ENCODE measurements at regions not wholly inside any gene's neighbourhood (a gene's known extent, or its start where the extent isn't known, plus 50 kb on each side); places are given as distances from the start of the nearest gene placed in this dataset.

GRCh38 chr6:74587386-74587785 lies 618.5 kb downstream of the COL12A1 start:
- Histone ChIP-seq H3K4me1 (no peaks in the 10 kb centered on the region), H3K27me3 (no peaks in the 10 kb centered on the region), H3K4me3 (ENCODE audit: low read depth, low read length) (no peak overlapping the region), H3K9me3 (no peaks in the 10 kb centered on the region), H3K36me3 (no peaks in the 10 kb centered on the region)
- TF ChIP-seq CTCF (IDR thresholded peaks at IDR 0.05; ENCODE audit: low read depth, low read length): no peak
- DNase-seq: no peak

DNA sequence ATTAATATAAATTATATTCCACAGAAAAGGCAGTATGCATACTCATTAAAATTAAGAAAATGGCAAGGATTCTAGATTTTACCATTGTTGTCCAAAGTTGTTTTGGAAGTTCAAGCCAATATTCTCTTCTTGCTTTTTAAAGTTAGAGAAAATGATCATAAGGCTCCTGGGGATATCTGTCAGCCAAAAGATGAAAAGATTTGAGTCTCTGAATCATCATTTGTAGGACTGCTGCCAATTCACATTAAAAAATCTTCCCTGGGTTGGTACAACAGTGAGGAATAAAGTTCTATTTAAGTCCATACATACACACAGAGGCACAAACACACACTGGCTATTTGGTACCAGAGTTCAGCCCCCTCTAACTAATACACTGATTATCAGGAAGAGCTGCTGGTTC lies 620.1 kb downstream of the COL12A1 start:
- no peaks in the 10 kb centered on the region for H3K27me3 ChIP-seq
- DNase-seq: no peak
- H3K4me3 ChIP-seq (ENCODE audit: low read depth, low read length): no peak overlapping the region
- no peaks in the 10 kb centered on the region for H3K9me3 ChIP-seq
- no peaks in the 10 kb centered on the region for H3K36me3 ChIP-seq
- TF ChIP-seq CTCF (IDR thresholded peaks at IDR 0.05; ENCODE audit: low read depth, low read length): no peak
- no peaks in the 10 kb centered on the region for H3K4me1 ChIP-seq

- H3K27me3 ChIP-seq: no peaks in the 10 kb centered on the region
- no peaks in the 10 kb centered on the region for H3K36me3 ChIP-seq
- no peak overlapping the region for H3K4me3 ChIP-seq (ENCODE audit: low read depth, low read length)
- H3K9me3 ChIP-seq: no peaks in the 10 kb centered on the region
- H3K4me1 ChIP-seq: no peaks in the 10 kb centered on the region
- DNase-seq: no peak
- no peak for TF ChIP-seq CTCF (IDR thresholded peaks at IDR 0.05; ENCODE audit: low read depth, low read length)
Measured at GRCh38 chr6:74581681-74582080, 624.2 kb downstream of the COL12A1 start.

DNA sequence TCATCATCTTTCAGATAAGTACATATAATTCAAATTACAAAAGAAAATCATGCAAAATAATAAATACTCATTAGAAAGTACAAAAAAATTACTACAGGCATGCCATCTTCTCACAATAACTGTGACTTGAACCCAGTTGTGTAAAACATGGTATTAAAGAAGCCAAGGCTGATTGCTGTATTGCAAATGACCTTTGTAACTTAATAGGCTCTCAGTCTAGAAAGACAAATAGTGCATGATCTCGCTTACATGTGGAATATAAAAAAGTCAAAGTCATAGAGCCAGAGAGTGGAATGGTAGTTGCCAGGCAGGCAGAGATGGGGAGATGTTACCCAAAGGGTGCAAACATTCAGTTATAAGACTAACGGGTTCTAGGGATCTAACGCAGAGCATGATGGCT lies 626.1 kb downstream of the COL12A1 start:
- Histone ChIP-seq H3K36me3 (no peaks in the 10 kb centered on the region), H3K9me3 (no peaks in the 10 kb centered on the region), H3K27me3 (no peaks in the 10 kb centered on the region), H3K4me1 (no peaks in the 10 kb centered on the region), H3K4me3 (ENCODE audit: low read depth, low read length) (no peak overlapping the region)
- no peak for TF ChIP-seq CTCF (IDR thresholded peaks at IDR 0.05; ENCODE audit: low read depth, low read length)
- no peak for DNase-seq

DNA sequence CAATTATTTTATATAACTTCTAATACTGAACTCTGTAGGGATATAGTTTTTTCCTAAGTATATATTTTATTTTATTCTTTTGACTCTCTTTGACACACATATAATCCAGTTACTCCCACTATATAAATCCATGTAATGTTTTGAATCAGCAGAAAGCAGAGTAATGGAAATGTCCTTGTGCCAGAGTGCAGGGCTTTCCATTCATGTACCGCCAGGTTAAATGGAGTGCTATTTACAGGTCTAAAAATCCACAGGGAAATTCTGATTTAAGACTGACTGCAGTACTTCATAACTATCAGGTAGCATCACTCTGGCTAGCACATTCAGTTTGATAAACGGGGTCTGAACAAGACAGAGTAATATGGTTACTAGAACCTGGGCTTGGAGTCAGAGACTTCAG lies 626.8 kb downstream of the COL12A1 start:
- H3K27me3 ChIP-seq: no peaks in the 10 kb centered on the region
- no peaks in the 10 kb centered on the region for H3K9me3 ChIP-seq
- no peaks in the 10 kb centered on the region for H3K36me3 ChIP-seq
- no peak overlapping the region for H3K4me3 ChIP-seq (ENCODE audit: low read depth, low read length)
- no peaks in the 10 kb centered on the region for H3K4me1 ChIP-seq
- TF ChIP-seq CTCF (IDR thresholded peaks at IDR 0.05; ENCODE audit: low read depth, low read length): no peak
- DNase-seq: no peak

DNA sequence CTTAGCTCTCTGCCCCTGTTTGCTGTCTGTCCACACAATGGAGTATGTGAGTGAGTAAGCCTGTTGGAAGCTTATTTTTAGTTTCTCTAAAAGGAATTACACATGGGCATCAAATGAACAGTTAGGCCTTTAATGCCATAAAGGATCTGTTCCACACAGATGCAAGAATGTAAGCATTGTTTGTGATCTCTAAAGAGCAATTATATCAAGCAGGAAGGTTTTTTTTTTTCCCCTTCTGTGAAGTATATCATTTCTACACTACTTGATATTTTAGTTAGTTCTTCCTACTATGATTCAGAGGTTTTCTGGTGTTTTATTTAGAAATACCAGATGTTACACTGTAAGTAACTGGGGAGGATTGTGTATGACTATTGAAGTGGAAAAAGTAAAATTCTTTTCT lies 627.5 kb downstream of the COL12A1 start:
- H3K9me3 ChIP-seq: no peaks in the 10 kb centered on the region
- no peaks in the 10 kb centered on the region for H3K4me1 ChIP-seq
- no peaks in the 10 kb centered on the region for H3K36me3 ChIP-seq
- no peak overlapping the region for H3K4me3 ChIP-seq (ENCODE audit: low read depth, low read length)
- no peaks in the 10 kb centered on the region for H3K27me3 ChIP-seq
- TF ChIP-seq CTCF (IDR thresholded peaks at IDR 0.05; ENCODE audit: low read depth, low read length): no peak
- DNase-seq: no peak
